ENCODE measurements at regions not wholly inside any gene's neighbourhood (a gene's known extent, or its start where the extent isn't known, plus 50 kb on each side); places are given as distances from the start of the nearest gene placed in this dataset.

DNA sequence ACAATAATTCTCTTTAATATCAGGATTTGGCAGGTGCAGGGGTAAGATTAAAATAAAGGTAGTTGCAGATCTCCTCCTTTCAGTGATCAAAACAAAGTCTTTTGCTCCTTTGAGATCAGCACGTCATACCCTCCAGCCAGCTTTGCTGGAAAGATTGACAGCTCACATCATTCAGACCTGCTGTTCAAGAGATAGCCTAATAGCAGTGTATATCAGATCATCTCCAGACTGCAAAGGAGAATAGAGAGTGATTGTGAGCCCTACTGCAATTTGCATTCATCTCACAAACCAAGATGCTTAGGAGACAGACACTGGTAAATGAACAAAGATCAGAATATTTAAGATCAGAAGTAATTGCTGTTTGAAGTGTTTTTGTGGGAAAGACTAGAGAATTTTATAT, 135.8 kb upstream of the DSEL start:
- no peak for DNase-seq (ENCODE audit: low spot score)

DNA sequence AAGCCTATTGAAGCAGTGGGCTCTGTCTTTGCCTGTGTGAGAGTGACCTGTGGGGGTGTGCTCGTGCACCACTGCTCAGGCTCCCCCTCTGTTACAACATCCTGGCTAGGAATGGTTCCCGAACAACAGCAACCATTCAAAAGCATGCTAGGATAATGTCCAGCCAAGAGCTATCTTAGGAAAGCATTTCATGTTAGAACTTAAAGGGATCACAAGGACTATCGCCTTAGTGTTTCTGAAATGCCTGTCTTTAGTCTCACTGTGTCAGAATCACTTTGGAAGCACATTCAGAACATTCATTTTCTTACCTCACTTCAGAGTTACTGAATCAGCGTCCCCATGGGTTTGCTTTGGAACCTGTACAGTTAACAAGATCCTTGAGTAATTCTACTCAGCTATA, 134.9 kb upstream of the DSEL start:
- DNase-seq (ENCODE audit: low spot score), result no peak

DNA sequence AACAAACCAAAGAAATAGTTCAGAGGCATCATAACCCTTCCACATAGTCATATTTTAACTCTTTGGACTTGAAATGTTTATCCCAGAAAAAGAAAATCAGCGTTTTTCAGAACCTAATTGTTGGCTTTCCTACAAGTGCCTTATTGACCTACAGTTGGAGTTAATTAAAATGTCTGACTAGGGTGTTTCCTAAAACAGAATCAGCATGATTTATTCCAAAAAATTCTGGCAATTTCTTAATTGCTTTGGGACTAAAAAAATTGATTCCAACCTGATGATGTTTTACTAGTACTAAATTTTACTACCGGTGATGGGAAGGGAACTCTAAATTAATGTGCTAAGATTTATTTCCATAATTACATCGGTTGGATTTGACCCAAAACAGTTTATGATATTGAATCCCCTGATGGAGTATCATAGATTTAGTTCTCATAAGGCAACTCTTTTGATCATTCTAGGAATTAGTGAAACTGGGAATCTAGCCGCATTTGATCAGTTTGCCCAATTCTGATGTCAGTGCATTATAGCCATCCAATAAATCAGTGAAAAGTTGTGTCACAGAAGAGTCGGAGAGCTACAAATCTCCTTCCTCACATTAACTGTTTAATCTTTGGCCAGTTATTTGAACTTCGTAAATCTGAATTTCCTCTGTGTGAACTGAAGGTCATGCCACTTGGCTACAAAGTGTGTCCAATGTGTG, 134.3 kb upstream of the DSEL start:
- no peak for DNase-seq (ENCODE audit: low spot score)

DNA sequence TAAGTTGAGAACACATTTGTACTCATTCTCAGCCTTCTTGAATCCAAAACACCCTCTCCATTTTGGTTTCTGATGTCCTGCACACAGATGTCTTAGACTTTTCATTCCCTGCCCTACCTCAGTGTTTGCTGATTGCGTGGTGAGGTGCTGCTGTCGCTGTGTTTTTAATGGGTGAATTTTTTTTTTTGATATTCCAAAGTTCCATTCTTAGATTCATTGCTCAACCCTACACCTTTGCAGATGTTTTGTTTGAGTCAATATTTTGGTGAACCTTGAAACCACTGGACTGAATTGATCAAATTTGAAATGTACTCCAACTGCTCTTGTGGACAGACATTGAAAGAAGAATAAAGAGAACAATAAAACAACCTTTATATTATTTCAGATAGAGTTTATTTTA, 130.4 kb upstream of the DSEL start:
- no peak for DNase-seq (ENCODE audit: low spot score)

DNA sequence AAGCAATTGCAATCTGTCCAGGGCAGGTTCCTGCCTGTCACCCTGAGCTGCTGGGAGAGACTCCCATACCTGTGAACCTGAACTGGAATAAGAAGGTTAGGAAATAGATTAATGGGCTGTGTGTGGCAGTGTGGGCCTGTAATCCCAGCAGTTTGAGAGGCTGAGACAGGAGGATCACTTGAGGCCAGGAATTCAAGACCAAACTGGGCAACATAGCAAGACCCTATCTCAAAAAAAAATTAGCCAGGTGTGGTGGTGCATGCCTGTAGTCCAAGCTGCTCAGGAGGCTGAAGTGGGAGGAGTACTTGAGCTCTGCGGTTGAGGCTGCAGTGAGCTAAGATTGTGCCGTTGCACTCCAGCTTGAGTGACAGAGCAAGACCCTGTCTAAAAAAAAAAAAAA, 127.7 kb upstream of the DSEL start:
- no peak for DNase-seq (ENCODE audit: low spot score)

DNA sequence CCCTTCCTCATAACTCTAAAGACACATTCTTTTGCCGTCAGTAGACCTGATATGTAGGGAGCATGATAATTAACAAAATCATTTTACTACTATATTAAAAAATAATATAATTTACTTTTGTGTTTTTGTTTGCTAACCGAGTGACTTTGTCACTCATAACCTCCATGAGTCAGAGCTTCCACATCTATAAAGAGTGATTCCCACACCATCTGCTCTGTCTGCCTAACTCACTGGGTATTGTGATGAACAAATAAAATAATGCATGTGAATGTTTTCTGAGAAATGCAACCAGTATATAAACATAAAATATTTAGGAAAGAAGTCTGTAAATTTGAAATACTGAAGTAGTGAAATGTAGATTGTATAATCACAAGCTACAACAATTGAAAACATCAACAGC, 123.4 kb upstream of the DSEL start:
- no peak for DNase-seq (ENCODE audit: low spot score)

DNA sequence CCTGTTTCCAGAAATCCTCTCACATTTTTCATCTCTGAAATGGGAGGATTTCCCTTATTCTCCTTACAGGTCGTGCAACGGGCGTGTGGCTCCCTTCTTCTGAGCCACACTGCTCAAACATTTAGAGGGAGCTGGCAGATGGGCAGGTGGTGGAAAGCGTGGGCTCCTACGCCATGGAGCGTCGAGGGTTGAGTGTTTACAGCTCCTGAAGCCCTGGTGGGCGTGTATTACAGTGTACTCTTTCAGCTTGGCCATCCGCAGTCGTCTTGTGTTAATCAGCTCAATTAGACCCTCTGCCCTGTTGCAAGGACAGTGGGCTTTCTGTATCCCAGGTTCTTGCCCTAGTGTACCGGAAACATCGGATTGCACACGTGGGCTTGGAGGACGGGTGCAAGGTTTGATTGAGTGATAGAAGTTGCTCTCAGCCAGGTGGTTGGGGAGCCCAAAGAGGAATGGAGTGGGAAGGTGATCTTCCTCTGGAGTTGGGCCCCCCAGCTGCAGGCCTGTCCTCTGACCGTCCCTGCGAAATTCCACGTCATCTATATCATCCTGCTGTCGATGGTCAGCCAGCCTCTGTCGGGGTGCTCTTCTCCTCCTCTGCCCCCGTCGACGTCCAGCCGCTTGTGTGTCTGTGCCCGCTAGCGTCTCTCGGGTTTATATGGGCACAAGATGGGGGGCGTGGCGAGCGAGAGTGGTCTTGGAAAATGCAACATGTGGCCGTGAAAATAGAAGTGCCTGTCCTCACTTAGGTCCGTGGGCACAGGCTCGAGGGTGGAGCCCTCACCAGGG, 120.3 kb upstream of the DSEL start:
- no peak for DNase-seq (ENCODE audit: low spot score)

DNA sequence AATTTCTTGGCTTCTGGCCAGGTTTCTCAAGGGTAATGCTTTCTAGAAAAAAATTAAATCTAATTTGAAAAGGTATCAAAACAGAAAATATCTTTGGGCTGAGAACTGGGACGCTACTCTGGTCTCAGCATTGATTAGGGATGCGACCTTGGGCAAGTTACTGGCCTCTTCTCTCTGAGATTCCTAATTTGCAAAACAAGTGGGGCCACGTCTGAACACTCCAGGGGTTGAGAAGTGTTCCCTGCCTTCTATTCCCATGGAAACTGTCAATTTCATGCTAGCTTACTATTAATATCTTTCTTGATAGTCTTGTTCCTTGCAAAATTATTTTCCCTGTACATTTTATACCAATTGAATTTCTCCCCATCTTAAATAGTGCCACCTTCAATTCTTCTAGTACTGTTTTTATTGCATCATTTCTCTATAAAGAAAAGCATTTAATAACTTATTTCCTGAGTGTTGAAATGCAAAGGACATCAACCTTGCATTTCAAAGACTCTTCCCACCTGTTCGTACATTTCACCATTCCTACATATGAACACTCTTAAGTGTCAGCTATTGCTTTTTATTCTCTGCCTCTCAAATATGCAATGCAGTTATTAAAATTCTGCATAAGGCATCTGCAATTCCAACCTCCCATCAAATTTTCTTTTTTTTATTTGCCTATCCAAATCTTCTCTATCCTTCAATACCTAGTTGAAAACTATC, 118.3 kb upstream of the DSEL start:
- DNase-seq (ENCODE audit: low spot score), result no peak

DNA sequence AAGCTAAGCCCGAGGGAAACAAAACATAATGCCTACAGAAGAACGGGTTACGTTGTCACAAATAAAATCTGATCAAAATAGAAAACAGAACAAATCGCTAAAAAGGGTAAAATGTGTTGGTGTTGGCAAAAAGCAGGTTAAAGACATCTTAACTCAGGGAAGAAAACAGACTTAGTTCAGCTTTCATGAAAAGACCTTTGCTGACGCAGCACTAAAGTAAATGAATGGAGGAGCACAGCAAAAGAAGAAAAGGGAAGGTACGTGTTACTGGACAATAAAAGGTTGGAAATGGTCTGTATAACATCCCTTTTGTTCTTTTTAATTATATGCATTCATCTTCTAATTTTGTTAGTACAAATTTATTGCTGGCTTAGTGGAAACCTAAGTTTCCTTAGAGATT, 117.4 kb upstream of the DSEL start:
- DNase-seq (ENCODE audit: low spot score), result no peak

DNA sequence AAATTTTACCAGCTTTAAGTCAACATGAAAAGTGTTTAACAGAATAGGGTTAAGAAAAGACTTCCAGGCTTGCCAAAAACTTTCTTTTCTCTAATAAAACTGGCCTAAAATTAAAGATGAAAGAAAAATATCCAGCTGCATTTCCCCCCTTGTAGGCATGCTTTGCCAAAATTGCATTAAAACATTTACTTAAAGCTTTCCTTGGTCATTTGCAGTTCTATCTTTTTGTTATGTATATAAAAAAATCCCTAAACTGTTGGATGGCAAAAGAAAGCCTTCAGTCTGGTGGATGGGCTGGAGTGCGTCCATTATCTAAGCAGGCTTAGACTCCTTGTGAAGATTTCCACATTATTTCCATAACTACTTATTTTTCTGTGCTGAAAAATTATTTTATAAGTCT, 105.4 kb upstream of the DSEL start:
- no peak for DNase-seq (ENCODE audit: low spot score)

DNA sequence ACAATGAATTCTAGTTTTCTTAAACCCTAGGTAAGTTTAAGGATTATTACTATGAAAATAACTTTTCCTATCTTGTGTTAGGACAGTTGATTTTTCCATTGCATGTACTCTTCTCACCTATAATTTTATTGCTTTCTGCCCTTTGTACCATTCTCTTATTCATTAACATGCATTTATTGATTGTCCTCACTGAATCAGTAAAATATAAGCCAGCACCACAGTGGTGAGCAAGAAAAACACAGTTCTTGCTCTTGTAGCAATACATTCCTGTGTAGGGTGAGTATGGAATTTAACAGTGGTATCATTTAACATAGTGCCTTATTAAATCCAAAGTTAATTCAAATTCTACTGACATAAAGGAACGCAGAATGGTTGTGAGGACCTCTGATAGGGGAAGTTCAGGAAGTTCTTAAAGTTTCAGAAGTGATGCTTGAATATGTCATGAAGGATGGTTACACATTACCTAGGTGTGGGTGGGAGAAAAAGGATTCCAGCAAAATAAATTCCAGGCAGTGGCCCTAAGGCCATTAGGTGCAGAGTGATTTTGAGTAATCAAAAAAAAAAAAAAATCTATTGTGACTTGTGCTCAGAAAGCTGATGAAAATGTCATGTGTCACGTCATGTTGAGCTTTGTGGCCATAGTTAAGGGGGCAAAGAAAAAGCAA, 104.7 kb upstream of the DSEL start:
- DNase-seq (ENCODE audit: low spot score), result no peak

DNA sequence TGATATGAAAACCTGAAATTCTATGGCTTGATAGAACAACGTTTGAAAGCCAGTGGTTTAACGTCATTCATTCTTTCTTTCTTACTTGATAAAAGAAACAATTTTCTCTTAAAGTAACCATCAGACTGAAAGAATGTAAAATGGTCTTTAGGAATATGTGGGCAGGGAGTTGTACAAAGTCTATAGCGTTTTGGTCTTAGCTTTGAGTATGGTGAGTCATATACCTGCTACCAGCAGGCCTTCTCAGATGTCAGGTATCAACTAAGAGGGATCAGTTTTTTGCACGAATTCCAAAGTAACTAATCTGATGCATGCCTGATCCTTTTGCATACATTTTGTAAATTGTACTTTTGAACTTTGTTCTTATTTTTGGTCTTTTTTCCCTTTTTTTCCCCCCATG, 101.5 kb upstream of the DSEL start:
- no peak for DNase-seq (ENCODE audit: low spot score)

DNA sequence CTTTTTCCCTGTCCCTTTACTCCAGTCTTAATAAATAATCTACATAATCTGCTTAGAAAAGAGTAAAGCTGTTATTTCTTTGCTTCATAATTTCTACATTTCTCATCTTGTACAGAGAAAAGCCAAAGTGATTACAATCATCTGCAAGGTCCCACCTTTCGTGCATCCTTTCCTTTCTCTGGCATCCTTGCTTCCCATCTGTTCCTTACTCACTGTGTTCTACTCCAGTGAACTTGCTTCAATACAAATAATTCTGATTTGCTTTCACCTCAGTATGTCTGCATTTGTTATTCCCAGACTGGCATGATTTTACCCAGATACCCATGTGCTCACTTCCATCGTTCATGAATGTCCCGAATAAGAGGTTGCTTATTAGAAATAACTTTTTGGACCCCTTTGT, 99.4 kb upstream of the DSEL start:
- DNase-seq (ENCODE audit: low spot score), result no peak

DNA sequence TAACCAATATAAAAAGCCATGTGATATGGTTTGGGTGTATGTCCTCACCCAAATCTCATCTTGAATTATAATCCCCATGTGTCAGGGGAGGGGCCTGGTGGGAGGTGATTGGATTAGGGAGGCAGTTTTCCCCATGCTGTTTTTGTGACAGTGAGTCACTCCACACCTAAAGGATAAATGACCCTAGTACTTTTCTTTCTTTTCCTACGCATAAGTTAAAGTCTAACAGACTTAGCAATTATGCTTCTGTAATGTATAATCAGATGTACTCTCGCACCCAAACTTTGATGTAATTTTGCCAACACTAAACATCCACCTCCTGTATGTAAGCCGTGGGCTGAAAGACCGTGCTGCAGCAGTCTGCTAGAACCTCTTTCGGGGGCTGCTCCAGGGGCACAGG, 97.2 kb upstream of the DSEL start:
- DNase-seq (ENCODE audit: low spot score), result no peak

DNA sequence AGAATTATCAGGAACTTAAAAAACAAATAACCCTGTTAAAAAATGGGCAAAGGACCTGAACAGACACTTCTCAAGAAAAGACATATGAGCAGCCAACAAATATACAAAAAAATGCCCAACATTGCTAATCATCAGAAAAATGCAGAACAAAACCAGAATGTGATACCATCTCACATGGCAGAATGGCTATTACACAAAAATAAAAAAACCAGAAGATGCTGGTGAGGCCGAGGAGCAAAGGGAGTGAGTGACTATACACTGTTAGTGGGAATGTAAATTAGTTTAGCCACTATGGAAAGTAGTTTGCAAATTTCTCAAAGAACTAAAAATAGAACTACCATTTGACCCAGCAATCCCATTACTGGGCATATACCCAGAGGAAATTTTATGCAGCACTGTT, 95.8 kb upstream of the DSEL start:
- no peak for DNase-seq (ENCODE audit: low spot score)

DNA sequence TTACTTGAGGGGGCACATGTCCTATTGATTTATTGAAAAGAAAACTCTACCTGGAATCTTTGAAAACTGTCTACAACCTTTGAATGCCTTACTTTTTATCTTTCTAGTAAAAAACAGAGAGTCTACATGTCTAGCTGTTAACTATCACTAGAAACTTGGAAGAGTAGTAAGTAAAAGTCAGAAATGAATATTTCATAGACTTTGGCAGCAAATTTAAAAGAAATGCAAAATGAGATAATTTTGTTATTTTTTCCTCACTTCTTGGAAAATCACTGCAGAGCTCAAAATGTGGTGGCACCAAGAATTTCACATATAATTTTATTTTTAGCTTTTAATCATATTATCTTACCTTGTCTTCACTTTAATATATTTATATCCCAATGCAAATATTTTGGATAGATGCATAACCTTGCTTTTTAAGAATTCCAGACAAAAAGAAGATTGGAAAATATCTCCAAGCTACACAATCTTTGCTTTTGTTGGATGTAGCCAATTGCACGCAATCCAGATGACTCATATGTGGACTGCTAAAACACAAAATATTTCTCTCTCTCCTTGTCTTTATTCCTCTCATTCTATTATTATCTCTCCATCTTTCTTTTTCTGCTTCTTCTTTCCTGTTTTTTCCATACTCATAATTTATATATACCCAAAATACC, 92.2 kb upstream of the DSEL start:
- no peak for DNase-seq (ENCODE audit: low spot score)

DNA sequence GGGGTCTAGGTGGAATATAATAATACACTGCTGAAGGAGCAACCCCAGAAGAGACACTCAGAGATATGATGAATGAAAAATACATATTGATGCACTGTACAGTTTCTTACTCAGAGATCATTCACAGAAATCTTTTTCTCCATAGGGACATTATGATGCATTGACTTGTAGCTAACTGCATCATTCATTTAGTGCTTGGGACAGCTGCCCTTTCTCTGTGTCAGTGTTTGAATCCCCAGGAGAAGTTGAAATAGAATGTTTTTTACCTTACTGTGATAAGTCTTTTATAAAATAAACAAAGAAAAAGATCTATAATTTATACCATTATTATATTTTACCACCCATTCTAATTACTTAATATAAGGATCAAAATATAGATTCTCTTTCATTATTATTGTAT, 91.7 kb upstream of the DSEL start:
- DNase-seq (ENCODE audit: low spot score), result no peak

DNA sequence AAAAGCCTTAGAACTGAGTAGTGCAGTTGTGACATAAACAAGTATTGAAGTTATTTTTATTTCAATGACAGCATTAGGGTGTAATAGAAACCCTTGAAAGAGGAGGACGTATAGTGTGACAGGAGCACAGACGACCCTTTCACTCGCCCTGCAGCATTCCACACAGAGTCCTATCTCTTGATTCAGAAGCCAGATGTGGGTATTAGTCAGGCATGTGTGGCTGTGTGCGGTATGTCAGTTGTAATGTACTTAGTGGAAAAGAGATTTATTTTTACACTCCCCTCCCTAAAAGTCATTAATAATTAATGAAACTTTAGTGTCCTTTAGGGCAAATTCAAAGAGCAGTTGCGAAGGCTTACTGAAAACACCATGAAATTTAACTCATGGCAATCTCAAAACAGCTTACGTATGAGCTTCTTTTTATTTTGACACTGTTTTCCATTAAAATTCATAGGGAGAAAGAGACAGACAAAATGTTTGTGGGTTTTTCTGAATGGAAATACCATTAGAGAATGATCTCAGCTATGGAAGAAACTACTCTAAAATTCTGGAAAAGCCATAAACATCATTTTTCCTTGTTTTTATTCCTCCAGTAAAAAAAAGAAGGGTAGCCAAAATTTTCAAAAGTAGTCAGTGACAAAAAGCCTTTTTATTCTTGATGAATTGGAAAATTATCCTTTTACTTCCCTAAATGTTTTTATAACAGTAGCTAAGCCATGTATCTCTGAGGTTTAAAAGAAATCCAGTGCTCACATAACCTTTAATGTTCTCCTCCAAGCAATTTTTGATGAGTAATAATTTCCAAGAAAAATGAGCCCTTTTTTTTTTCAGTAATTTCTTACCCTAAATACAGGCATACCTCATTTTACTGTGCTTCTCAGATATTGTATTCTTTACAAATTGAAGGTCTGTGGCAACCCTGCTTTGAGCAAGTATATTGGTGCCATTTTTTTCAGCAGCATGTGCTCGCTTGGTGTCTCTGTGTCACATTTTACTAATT, 84.0 kb upstream of the DSEL start:
- DNase-seq (ENCODE audit: low spot score), result no peak

DNA sequence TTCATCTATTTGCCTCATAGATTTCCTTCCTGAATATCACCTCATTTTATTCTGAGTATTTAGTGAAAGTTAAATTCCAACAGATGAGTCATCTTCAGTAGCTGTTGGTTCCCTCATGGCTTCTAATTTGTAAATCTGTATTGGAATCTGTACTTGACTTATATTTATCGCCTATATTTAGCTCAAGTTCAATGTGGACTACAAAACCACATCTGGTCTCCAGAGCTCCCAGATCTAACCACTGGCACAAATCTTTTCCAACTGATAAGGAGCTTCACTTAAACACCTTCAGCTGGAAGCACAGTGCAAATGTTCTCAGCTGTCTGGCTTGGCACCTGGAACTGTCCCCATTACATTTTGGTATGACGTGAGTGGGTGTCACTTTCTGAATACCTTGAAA, 82.8 kb upstream of the DSEL start:
- DNase-seq (ENCODE audit: low spot score), result no peak

DNA sequence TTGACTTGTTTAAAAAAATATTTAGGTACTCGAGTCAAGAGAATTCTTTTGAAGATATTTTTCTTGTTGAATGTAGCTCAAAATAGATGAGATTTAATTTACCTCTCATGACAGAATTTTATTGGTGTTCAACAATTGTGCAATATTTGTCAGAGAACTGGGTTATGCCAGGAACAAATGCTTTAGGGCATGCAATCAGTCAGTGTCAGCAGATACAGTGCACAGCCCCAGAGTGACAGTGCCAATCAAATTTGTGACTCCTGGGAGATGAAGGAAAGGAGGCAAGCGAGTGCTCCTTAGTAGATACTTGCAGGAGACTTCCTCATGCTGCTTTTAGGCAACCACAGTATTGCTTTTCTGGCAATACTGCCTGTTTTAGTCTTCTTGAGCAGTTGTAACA, 81.2 kb upstream of the DSEL start:
- DNase-seq (ENCODE audit: low spot score), result no peak

DNA sequence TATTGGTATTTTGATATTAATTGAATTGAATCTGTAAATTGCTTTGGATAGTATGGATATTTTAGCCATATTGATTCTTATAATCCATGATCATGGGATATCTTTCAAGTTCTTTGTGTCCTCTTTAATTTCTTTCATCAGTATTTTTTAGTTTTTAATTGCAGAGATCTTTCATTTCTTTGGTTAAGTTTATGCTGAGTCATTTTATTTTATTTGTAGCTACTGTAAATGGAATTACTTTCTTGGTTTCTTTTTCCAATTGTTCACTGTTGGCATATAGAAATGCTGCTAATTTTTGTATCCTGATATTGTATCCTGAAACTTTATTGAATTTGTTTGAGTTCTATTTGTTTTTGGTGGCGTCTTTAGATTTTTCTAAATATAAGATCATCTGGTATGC, 79.5 kb upstream of the DSEL start:
- DNase-seq (ENCODE audit: low spot score), result no peak
